ENCODE measurements at regions not wholly inside any gene's neighbourhood (a gene's known extent, or its start where the extent isn't known, plus 50 kb on each side); places are given as distances from the start of the nearest gene placed in this dataset.
"Not testable (repeated sequence)": the region's sequence is repeated elsewhere in the genome, so short reads cannot be mapped to it uniquely, and the experiment has no call there.

- TF ChIP-seq CTCF, EP300, POLR2A (IDR thresholded peaks at IDR 0.05): not testable (repeated sequence)
These were observed 1314.1 kb upstream of the PCDH20 start for GRCh38 chr13:62729746-62730145.
